ENCODE measurements at regions not wholly inside any gene's neighbourhood (a gene's known extent, or its start where the extent isn't known, plus 50 kb on each side); places are given as distances from the start of the nearest gene placed in this dataset.

DNA sequence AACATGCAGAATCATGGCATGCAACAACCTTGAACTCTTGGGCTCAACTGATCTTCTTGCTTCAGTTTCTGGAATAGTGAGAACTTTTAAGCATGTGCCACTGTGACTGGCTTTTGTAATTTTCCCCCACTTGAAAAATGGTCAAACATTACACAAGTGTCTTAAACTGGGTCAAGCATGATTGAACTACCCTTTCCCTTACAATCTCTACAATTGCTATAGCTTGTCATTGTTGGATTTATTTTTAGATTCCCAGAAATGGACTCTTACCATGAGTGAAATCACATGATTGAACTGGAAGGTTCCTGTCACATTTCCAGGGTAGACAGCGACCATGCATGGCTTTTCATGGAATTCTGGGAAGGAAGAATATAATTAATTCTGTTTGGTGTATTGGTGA lies 102.2 kb upstream of the TUBA3C start:
- no peak overlapping the region for H3K4me2 ChIP-seq (ENCODE audit: low read depth, low read length)
- no peak overlapping the region for H4K91ac ChIP-seq (ENCODE audit: insufficient read depth, low read depth, low read length)
- ChIA-PET CTCF (no interaction called here), POLR2A (ENCODE audit: unreplicated experiment) (no interaction called here)
- no CpG with 5 or more reads among the region's 1 CpG for WGBS, 2 experiments (ENCODE audit: extremely low coverage in 2 of 2, insufficient read length in 1 of 2)
- H3K4me1 ChIP-seq (ENCODE audit: control insufficient read depth, insufficient read depth, low read length): no peaks in the 10 kb centered on the region
- intact Hi-C loops (cut with micrococcal nuclease) (no loop called here), dilution Hi-C loops (cut with HindIII; ENCODE audit: low sequenced_read_pairs, unreplicated experiment) (no loop called here), in situ Hi-C loops (cut with MboI; ENCODE audit: low sequenced_read_pairs) (no loop called here)
- no peak overlapping the region for H3K56ac ChIP-seq (ENCODE audit: extremely low read depth, insufficient read depth, low read length)
- no peak overlapping the region for H2BK120ac ChIP-seq (ENCODE audit: low read depth, low read length)
- H4K20me1 ChIP-seq (ENCODE audit: insufficient read depth, low read length): no peaks in the 10 kb centered on the region
- H2AK5ac ChIP-seq (ENCODE audit: low read depth, low read length): no peak overlapping the region
- no peak overlapping the region for H4K8ac ChIP-seq (ENCODE audit: low read depth in 2 of 2, low read length in 2 of 2)
- no peak overlapping the region for H3K18ac ChIP-seq (ENCODE audit: low read depth, low read length)
- no peak overlapping the region for H2BK15ac ChIP-seq (ENCODE audit: low read depth, low read length)
- H2BK5ac ChIP-seq (ENCODE audit: low read depth, low read length, poor library complexity, severe bottlenecking): no peak overlapping the region
- BruUV-seq (replicated peaks): no TSS peak
- no peak overlapping the region for H3K4me3 ChIP-seq (ENCODE audit: insufficient read depth, low read depth, low read length)
- H2AK9ac ChIP-seq (replicated peaks; ENCODE audit: low read depth, low read length, poor library complexity): no peak overlapping the region
- no peaks in the 10 kb centered on the region for H3K79me1 ChIP-seq (ENCODE audit: low read depth in 1 of 2, low read length in 2 of 2)
- H3K27me3 ChIP-seq (ENCODE audit: control insufficient read depth, insufficient read depth, low read length): no peaks in the 10 kb centered on the region
- ATAC-seq (ENCODE audit: low read depth): no peak
- H3K27ac ChIP-seq (ENCODE audit: insufficient read depth, low read length): no peak overlapping the region
- H3K9me1 ChIP-seq (ENCODE audit: insufficient read depth, low read length): no peaks in the 10 kb centered on the region
- peaks cover 5% of the 10 kb centered on the region for H3K9me3 ChIP-seq (ENCODE audit: control insufficient read depth, insufficient read depth, low read length)
- H3K23ac ChIP-seq (ENCODE audit: low read depth, low read length): no peak overlapping the region
- TF ChIP-seq RFX5 (IDR thresholded peaks at IDR 0.05; ENCODE audit: low read depth, low read length): no peak
- no peak for TF ChIP-seq CHD1 (IDR thresholded peaks at IDR 0.05; ENCODE audit: low read depth, low read length)
- TF ChIP-seq NFE2L2 (IDR thresholded peaks at IDR 0.05; ENCODE audit: low read depth, low read length): no peak
- TF ChIP-seq, protein P1, sequence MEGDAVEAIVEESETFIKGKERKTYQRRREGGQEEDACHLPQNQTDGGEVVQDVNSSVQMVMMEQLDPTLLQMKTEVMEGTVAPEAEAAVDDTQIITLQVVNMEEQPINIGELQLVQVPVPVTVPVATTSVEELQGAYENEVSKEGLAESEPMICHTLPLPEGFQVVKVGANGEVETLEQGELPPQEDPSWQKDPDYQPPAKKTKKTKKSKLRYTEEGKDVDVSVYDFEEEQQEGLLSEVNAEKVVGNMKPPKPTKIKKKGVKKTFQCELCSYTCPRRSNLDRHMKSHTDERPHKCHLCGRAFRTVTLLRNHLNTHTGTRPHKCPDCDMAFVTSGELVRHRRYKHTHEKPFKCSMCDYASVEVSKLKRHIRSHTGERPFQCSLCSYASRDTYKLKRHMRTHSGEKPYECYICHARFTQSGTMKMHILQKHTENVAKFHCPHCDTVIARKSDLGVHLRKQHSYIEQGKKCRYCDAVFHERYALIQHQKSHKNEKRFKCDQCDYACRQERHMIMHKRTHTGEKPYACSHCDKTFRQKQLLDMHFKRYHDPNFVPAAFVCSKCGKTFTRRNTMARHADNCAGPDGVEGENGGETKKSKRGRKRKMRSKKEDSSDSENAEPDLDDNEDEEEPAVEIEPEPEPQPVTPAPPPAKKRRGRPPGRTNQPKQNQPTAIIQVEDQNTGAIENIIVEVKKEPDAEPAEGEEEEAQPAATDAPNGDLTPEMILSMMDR (conservative IDR thresholded peaks at IDR 0.05; ENCODE audit: low read depth, low read length): no peak
- no peak for TF ChIP-seq RAD21 (IDR thresholded peaks at IDR 0.05; ENCODE audit: low read length)
- TF ChIP-seq POLR2A (IDR thresholded peaks at IDR 0.05; ENCODE audit: low read depth, low read length): no peak
- no peak for TF ChIP-seq MAFK (IDR thresholded peaks at IDR 0.05; ENCODE audit: low read depth, low read length)
- TF ChIP-seq MXI1 (IDR thresholded peaks at IDR 0.05; ENCODE audit: borderline replicate concordance, low read depth, low read length): no peak
- TF ChIP-seq, protein P2, sequence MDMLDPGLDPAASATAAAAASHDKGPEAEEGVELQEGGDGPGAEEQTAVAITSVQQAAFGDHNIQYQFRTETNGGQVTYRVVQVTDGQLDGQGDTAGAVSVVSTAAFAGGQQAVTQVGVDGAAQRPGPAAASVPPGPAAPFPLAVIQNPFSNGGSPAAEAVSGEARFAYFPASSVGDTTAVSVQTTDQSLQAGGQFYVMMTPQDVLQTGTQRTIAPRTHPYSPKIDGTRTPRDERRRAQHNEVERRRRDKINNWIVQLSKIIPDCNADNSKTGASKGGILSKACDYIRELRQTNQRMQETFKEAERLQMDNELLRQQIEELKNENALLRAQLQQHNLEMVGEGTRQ (IDR thresholded peaks at IDR 0.05; ENCODE audit: low read depth, low read length): no peak
- TF ChIP-seq CEBPB (IDR thresholded peaks at IDR 0.05; ENCODE audit: low read depth, low read length): no peak
- TF ChIP-seq, protein P3, sequence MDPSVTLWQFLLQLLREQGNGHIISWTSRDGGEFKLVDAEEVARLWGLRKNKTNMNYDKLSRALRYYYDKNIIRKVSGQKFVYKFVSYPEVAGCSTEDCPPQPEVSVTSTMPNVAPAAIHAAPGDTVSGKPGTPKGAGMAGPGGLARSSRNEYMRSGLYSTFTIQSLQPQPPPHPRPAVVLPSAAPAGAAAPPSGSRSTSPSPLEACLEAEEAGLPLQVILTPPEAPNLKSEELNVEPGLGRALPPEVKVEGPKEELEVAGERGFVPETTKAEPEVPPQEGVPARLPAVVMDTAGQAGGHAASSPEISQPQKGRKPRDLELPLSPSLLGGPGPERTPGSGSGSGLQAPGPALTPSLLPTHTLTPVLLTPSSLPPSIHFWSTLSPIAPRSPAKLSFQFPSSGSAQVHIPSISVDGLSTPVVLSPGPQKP (IDR thresholded peaks at IDR 0.05; ENCODE audit: borderline replicate concordance, low read depth, low read length): no peak
- TF ChIP-seq FOS (IDR thresholded peaks at IDR 0.05; ENCODE audit: low read depth, low read length): no peak
- no peak for TF ChIP-seq SMC3 (IDR thresholded peaks at IDR 0.05; ENCODE audit: low read depth, low read length)
- TF ChIP-seq RCOR1 (IDR thresholded peaks at IDR 0.05; ENCODE audit: insufficient replicate concordance, low read length): no peak
- no peak for TF ChIP-seq MAZ (IDR thresholded peaks at IDR 0.05; ENCODE audit: borderline replicate concordance, low read depth, low read length)
- H3K14ac ChIP-seq (replicated peaks; ENCODE audit: low read depth, low read length): no peak overlapping the region
- no peak overlapping the region for H3K4ac ChIP-seq (ENCODE audit: low read depth, low read length)
- no peak overlapping the region for H2AFZ ChIP-seq (replicated peaks; ENCODE audit: low read length, poor library complexity)
- H3K36me3 ChIP-seq (ENCODE audit: control insufficient read depth, insufficient read depth, low read length): no peaks in the 10 kb centered on the region
- H4K5ac ChIP-seq (ENCODE audit: low read depth, low read length): no peak overlapping the region
- no peak for DNase-seq
- H2BK20ac ChIP-seq (ENCODE audit: low read depth, low read length): no peak overlapping the region
- no peak overlapping the region for H3K9ac ChIP-seq (ENCODE audit: low read depth, low read length)

Measured in IMR-90 (cell line).